GM18868 (cell line): ENCODE measurements at regions not wholly inside any gene's neighbourhood (a gene's known extent, or its start where the extent isn't known, plus 50 kb on each side); places are given as distances from the start of the nearest gene placed in this dataset.
"Not testable (repeated sequence)": the region's sequence is repeated elsewhere in the genome, so short reads cannot be mapped to it uniquely, and the experiment has no call there.

Experiments
- ATAC-seq: cut with Tn5 transposase; IDR thresholded peaks from one replicate; pipeline ENCODE4 v1.9.1; 2021; ENCODE audit warnings: mild to moderate bottlenecking, moderate library complexity; ENCODE audit not compliant: unreplicated experiment

DNA sequence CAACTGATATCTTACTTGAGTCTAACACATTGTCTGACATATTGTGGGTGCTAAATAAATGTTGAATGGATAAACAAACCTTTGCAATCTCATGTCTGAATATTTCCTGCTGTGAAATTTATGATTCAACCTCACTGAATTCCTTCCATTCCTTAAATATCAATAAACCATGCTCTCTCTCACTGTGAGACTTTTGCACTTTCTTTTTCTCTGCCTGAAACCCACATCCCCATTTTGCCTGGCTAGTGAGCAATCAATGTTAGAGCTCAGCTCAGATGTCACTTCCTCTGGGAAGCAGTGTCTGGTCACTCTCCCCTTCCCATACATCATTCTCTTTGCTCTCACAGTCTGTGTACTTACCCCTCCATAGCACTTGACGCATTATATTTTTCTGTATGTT lies 383.7 kb upstream of the TRPC7 start:
- ATAC-seq: no peak

DNA sequence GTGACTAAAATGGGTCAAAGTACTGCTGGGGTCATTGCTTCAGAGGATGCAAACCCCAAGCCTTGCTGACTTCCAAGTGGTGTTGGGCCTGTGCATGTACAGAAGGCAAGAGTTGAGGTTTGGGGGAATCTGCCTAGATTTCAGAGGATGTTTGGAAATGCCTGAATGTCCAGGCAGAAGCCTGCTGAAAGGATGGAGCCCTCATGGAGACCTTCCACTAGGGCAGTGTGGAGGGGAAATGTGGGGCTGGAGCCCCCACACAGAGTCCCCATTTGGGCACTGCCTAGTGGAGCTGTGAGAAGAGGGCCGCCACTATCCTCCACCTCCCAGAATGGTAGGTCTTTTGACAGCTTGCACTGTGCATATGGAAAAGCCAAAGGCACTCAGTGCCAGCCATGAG lies 377.7 kb upstream of the TRPC7 start:
- no peak for ATAC-seq

DNA sequence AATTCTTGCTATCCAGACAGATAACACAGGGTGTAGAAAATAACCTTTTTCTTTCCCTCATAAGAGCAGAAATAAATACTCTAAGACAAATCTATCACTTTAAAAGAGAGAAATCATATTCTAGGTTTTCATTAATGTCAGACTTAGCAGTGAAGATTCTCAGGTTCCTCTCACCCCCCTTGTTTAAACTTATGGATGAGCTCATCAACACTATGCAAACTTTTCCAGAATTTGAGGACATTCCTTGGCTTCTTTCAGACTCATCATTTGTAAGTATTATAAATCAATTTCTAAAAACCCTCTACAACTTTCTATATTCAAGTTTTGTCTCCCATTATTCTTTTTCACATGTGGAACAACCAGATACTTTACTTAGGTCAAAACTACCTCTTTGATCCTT lies 374.9 kb upstream of the TRPC7 start:
- no peak for ATAC-seq

DNA sequence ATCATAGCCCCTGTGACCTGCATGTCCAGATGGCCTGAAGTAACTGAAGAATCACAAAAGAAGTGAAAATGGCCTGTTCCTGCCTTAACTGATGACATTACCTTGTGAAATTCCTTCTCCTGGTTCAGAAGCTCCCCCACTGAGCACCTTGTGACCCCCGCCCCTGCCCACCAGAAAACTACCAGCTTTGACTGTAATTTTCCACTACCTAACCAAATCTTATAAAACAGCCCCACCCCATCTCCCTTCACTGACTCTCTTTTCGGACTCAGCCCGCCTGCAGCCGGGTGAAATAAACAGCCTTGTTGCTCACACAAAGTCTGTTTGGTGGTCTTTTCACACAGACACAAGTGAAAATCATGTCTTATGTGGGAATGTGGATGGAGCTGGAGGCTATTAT lies 373.9 kb upstream of the TRPC7 start:
- not testable (repeated sequence) for ATAC-seq

DNA sequence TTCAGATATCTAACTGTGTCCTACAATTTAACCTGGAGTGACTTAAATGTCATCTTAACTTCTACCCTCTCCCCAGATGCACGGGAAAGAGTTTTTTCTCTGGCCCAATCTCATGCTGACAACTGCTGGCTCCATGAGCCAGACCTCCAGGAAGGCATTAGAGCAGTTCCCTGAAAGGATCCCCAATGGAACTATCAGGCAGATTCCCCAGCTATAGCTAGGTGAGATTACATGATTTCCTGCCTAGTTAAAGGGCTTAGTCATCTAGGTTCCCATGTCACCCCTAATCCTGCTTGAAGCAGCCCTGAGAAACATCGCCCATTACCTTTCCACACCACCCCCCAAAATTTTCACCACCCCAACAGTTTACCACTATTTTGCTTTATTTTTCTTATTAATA lies 373.5 kb upstream of the TRPC7 start:
- ATAC-seq: no peak

DNA sequence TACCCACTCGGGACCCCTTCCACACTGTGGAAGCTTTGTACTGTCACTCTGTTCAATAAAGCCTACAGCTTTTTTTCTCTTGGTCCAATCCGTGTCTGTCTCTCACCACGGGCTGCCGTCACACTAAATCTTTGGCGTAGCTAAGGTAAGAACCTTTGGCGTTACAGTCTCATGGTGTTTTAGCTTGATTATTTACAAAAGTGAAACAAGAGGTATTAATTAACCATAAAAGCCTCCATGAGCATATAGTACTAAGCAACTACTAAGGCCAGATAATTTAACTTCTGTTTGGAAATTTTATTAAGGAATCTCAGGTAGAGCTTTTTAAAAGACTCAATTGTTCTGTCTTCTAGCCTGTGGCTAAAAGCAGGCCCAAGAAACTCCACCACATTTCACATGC lies 370.7 kb upstream of the TRPC7 start:
- no peak for ATAC-seq

DNA sequence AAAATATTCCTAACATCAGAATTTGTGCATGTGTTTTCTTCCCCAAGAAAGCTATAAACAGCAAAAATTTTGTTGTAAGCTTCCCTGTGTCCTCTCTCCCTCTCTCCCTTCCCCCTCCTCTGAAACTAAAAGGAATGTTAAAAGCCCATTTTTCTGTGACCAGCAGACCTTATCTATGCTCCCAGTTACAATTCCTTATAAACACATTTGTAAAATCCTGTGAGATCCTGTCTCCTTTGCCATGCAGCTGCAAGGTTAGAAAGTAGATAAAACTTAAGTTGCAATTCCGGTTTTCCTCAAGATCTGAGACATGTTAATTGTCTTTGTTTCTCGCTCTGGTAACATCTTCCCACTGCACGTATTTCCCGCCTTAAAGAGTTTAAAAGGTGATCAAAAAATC lies 370.3 kb upstream of the TRPC7 start:
- not testable (repeated sequence) for ATAC-seq

DNA sequence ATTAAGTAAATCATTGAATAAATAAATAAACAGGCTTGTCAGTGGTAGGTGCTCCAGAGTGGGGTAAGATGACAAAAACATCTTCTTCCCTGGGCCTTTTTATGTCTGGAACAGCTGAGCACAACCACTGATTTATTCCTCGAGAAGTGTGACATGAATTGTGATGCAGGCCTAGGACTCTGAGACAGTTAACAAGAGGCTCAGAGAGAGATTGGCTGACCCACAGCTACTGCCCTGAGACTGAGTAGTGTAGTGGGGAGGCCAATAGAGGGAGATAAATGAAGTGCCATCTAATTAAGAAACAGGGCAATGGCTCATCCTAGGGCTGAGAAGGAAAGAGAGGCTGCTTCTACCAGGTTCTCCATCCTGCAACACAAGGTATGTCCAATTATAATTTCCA lies 369.3 kb upstream of the TRPC7 start:
- ATAC-seq: no peak

DNA sequence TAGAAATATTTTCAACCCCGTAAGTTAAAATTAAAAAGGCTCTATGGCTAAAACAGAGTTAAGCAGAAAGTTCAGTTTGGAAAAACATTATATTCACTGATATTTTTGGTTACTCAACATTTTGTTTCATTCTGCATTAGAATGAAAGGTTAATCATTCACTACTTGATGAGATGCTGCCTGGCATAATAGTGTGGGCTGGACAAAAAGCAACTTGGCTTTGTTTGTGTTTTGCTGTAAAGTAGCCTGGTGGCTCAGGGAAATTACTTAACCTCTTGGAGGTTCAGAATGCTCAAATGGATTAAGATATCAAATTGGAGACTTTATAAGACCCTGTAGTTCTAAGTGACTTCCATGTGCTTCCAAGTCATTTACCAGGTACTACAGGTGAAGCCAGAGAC lies 367.4 kb upstream of the TRPC7 start:
- no peak for ATAC-seq

DNA sequence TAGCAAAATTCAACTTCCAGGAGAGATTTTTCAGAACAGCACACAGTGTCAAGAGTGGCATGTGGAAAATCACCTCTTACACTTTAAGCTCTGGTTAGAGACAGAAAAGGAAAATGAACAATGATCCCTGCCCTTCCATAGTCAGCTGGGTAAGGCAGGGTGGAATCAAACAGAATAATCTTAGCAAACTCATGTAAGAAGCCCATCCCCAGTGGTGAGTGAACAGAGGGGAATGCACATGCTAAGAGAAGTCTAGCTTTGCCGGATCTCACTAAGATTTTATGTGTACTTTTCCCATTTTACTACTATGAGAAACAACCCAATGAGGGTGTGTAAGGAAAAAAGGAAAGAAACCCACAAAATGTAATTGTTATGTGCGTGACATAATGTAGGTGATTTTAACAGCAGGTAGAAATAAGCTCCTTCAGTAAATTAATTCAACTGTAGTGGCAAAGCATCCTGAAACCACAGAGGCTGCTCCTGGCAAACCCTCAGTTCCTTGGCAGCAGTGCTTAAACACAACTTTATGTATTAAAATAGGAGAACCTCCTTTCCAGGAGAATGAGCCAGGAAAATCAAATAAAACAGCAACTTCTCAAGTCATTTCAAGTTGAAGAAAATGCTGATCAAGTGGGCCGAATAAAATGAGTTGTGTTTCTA lies 366.0 kb upstream of the TRPC7 start:
- no peak for ATAC-seq

DNA sequence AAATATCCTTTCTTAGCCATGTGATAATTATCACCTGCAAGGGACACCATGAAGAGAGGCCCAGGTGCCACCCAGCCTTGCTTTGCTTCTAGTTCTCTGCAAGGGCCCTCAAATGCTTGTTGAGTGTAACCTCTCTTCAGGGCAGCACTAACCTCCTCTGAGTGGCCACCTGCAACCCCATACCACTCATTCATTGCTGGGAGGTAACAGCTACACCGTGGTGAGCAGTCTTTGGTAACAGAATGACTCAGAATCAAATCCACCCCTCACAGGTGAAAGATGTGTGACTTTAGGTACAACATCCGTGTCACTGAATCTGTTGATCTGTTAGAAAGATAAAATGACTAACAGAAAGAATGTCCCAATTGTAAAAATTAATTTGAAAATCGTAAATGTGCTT lies 365.1 kb upstream of the TRPC7 start:
- no peak for ATAC-seq

DNA sequence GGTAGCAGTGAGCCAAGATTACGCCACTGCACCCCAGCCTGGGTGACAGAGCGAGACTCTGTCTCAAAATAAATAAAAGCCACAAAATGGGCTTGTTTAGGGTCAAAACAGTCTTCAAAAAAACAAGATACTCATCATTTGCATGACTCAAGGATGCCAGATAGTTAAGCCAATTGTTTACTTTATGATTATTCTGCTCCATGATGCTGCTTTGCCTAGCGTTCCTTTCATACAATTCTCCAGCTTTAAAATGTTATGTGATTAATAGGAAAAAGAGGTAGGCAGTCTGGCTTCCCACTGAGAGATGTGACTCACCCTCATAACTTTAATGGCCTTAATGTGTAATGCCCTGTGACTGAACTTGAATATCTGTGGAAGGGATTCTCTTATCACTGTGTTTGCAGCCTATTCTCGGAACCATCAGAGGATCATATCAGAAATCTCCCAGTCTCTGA lies 364.6 kb upstream of the TRPC7 start:
- no peak for ATAC-seq

DNA sequence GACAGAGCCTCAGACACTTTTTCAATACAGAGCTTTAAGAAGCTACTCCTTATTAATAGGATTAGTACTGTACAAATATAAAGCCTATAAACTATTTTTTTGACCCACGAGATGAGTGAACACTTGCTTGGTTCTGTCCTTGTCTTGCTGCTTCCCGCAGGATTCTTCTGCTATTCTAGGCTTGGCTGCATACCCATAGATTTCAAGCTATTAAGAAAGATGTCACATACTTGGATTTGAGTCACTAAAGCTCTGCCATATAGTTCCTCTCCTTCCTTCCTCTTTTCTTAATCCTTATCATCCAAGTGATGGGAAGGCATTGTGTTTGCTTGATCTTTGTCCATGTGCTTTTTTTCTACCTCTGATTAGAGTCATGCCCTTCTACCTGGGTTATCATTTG lies 361.2 kb upstream of the TRPC7 start:
- ATAC-seq: no peak

DNA sequence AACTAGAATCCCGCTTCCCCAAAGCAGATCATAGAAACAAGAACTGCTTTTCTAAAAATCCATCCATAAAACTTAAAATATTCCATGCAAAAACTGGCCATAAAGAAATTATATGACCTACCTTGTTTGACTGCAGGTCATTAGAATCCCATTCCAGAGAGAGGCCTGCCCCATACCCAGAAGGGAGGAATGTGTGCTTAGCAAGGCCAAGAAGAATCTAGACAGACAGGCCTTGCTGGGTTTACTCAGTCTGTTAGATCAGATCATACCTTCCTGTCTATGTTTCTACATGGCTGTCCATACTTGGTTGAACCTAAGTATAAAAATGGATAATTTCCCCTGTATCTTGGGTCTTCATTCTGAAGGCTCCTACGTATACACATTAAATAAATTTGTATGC lies 358.8 kb upstream of the TRPC7 start:
- no peak for ATAC-seq

DNA sequence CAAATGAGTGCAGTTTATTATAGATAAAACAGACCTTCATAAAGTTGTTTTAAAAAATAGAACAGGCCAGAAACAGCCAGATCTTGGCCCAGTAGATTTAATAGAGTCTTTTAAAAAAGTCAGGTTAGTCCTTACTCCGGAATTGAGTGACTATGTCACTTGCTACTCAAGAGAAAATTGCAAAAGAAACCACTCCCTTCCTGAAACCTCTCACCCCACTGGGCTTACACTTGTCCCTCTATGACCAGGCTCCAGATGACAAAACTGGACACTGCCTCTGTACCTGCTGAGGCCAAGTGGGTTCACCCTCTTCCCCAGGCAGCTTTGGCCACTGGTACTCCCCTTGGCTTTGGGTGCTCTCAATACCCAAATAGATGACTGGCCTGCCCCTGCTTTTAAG lies 357.2 kb upstream of the TRPC7 start:
- ATAC-seq: no peak

DNA sequence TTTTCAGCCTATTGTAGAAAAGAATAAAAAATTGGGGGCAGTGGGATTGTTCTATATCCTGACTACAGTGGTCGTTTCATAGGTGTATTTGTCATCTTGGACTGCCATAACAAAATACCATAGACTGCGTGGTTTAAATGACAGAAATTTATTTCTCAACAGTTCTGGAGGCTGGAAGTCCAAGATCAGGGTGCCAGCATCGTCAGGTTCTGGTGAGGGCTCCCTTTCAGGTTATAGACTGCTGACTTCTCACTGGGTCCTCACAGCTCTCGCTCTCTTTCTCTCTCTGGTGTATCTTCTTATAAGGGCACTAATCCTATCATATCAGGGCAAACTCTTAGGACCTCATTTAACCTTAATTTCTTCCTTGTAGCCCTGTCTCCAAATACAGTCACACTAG lies 356.7 kb upstream of the TRPC7 start:
- no peak for ATAC-seq

DNA sequence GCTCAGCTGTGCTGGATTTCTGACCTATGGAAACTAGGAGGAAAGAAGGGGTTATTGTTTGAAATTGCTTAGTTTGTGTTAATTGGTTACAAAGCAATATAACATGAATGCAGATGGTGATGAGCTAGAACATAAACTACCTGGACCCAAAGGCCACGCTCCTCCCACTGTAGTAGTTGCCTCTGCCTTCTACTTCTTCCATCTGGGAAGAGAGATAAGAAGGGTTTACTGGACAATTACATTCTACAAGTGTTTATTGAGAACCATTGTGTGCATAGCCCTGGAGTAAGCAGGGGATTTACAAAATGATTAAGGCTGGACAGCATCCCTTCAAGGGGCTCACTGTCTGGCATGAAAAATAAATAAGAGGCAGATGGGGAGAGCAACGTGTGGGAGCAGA lies 355.3 kb upstream of the TRPC7 start:
- ATAC-seq: no peak

DNA sequence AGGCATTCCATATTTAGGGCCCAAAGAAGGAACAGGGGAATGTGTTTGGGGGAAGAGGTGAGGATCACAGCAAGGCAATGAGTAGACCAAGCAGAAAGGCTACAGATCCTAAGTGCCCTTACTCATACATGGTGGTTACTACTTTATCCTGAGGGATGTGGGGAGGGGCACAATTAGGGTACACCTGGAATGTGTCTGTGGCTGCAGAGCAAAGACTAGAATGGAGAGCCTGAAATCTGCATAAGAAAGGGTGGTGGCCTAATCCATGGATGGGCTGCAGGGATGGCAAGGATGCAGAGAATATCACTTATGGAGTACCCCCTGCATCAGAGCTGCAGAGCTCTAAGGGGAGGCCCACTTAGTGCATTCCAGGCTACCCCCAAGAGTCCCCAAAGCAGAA lies 352.6 kb upstream of the TRPC7 start:
- ATAC-seq: no peak

DNA sequence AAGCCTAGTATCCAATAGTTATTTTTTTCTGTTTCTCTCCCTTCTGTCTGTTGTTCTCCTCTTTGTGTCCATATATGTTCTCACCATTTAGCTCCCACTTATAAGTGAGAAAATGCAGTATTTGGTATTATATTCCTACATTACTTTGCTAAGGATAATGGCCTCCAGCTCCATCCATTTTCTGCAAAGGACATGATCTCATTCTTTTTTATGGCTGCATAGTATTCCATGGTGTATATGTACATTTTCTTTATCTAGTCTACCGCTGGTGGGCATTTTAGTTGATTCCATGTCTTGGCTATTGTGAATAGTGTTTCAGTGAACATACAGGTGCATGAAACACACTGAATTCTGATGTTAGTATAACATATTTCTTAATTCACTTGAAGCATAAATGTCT lies 348.9 kb upstream of the TRPC7 start:
- ATAC-seq: no peak

DNA sequence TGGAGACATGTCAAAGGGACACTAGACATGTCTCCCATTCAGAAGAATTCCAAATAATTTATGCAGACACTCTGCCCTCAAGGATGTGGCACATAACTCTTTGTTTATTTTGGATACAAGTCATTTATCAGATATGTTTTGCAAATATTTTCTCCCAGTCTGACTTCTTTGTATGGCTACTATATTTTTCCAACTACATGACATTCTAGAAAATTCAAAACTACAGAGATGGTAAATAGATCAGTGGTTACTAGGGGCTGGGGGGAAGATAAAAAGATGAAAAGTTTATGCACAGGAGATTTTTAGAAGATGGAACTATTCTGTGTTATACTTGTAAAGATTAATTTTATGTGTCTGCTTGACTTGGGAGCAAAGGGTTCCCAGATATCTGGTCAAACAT lies 347.3 kb upstream of the TRPC7 start:
- no peak for ATAC-seq

DNA sequence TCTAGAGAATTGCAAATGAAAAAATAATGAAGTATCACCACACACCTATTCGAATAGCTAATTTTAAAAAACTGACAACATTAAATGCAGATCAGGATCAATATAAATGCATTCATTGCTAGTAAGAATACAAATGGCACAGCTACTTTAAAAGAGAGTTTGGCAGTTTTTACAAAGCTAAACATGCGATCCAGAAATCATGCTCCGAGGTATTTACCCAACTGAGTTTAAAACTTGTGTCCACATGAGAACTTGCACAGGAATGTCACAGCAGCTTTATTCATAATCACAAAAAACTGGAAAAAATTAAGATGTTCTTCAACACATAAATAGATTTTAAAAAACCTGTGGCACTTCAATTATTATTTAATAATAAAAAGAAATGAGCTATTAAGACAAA lies 345.5 kb upstream of the TRPC7 start:
- ATAC-seq: no peak

DNA sequence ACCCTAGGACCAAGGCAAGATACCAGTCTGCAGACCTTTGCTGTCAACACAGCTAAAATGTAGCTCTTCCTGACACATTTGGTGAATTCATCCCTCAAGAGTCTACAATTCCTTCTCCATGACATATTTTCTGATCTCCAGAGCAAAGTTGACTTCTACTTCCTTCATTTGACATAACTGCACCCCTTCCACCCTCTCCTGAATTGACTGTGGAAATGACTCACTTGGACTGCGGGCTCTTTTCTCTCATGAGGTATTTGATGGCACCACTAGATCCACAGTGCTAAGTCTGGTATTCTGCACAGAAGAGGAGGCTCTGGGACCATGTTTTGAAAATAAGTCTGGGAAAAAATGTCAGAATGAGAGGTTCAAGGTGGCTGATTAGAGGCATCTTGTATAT lies 338.4 kb upstream of the TRPC7 start:
- no peak for ATAC-seq

DNA sequence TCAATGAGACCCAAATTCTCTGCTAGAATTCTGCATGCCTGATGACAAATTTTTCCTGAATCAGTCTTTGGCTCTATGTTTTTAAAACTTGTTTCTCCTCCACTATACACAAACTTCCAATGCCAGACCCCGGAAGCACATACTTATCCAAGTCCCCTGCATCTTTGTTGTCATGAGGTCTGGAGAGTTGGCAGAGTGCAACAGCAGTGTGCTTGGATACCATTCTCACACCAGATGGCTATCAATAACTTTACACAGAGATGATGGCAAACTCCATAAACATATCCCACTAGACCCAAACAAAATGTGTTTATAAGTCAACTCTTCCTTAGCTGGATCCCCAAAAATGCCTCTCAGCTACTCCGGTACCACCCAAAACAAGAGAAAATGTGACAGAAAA lies 337.7 kb upstream of the TRPC7 start:
- no peak for ATAC-seq

DNA sequence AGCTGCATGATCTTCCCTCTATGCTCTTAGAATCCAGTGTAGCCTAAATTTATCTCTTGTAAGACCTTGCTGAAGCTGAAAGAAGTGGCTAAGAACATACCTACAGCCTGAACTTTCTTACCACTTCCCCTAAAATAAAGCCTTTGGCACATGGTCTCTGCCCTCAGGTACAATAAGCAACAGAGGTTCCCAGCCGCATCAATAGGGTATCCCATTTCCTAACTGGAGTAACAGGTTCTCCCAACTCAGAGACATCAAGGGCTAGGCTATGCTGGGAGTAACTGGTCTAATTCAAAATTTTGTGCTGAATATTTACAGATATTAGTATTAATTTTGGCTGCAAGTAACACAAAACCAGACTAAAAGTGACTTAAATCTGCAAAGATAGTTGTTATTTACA lies 335.8 kb upstream of the TRPC7 start:
- no peak for ATAC-seq
